Neuronal stem cell (in vitro differentiated cells): ENCODE measurements at regions not wholly inside any gene's neighbourhood (a gene's known extent, or its start where the extent isn't known, plus 50 kb on each side); places are given as distances from the start of the nearest gene placed in this dataset.

ENCODE experiments used
- DNase-seq: peaks from one replicate; pipeline ENCODE4 v3.0.0-alpha.2; 2013; ENCODE audit warnings: low spot score
- H2AFZ ChIP-seq: one replicate; pipeline ENCODE4 v1.6.1; 2013; ENCODE audit warnings: mild to moderate bottlenecking, low read length, inconsistent platforms
- H2AK5ac ChIP-seq: 2 replicates; pipeline ENCODE4 v1.6.1; 2013; ENCODE audit warnings: low read depth, mild to moderate bottlenecking, inconsistent platforms, low read length, moderate library complexity, mixed read lengths
- H2BK120ac ChIP-seq: 2 replicates; pipeline ENCODE4 v1.6.1; 2013; ENCODE audit warnings: low read depth, mild to moderate bottlenecking, inconsistent platforms, low read length, moderate library complexity, mixed read lengths
- H2BK12ac ChIP-seq: one replicate; pipeline ENCODE4 v1.6.1; 2013; ENCODE audit warnings: low read length, inconsistent platforms
- H2BK15ac ChIP-seq: 2 replicates; pipeline ENCODE4 v1.6.1; 2013; ENCODE audit warnings: mild to moderate bottlenecking, low read length, inconsistent platforms, mixed read lengths
- H2BK5ac ChIP-seq: one replicate; pipeline ENCODE4 v1.6.1; 2013; ENCODE audit warnings: inconsistent platforms, mild to moderate bottlenecking, low read length, moderate library complexity
- H3K14ac ChIP-seq: one replicate; pipeline ENCODE4 v1.6.1; 2013; ENCODE audit warnings: low read length, inconsistent platforms
- H3K18ac ChIP-seq: 2 replicates; pipeline ENCODE4 v1.6.1; 2013; ENCODE audit warnings: low read length, inconsistent platforms
- H3K23ac ChIP-seq: 2 replicates; pipeline ENCODE4 v1.6.1; 2013; ENCODE audit warnings: low read depth, mild to moderate bottlenecking, mixed read lengths, low read length, inconsistent platforms; ENCODE audit not compliant: poor library complexity
- H3K27ac ChIP-seq: replicated peaks from 3 replicates; pipeline ENCODE4 v1.5.1; 2013; ENCODE audit warnings: low read length, inconsistent platforms
- H3K27me3 ChIP-seq, 3 experiments: 2 replicates each; pipeline ENCODE4 v1.6.1; 2013; ENCODE audit warnings: low read length in 3 of 3, mild to moderate bottlenecking in 2 of 3, inconsistent platforms in 1 of 3, low read depth in 1 of 3, mixed read lengths in 1 of 3, moderate library complexity in 1 of 3; ENCODE audit not compliant: control insufficient read depth in 3 of 3, insufficient read depth in 3 of 3
- H3K36me3 ChIP-seq, 2 donors: replicated peaks in 1 of 2; 2 replicates each; pipeline ENCODE4 v1.6.1; 2013; ENCODE audit warnings: low read length in 2 of 2; ENCODE audit not compliant: control insufficient read depth in 2 of 2, insufficient read depth in 2 of 2
- H3K4ac ChIP-seq: 2 replicates; pipeline ENCODE4 v1.6.1; 2013; ENCODE audit warnings: inconsistent platforms, mild to moderate bottlenecking, low read length, moderate library complexity
- H3K4me1 ChIP-seq, 2 donors: 1 replicate in 1 of 2; 2 replicates in 1 of 2; pipeline ENCODE4 v1.6.1; 2013; ENCODE audit warnings: low read length in 2 of 2, low read depth in 1 of 2; ENCODE audit not compliant: control insufficient read depth in 2 of 2, insufficient read depth in 1 of 2
- H3K4me2 ChIP-seq: one replicate; pipeline ENCODE4 v1.6.1; 2013; ENCODE audit warnings: mild to moderate bottlenecking, low read length, inconsistent platforms; ENCODE audit not compliant: insufficient read depth, poor library complexity, severe bottlenecking
- H3K4me3 ChIP-seq, 2 donors: 2 replicates each; pipeline ENCODE4 v1.5.1; 2013; ENCODE audit warnings: low read length in 2 of 2, mild to moderate bottlenecking in 2 of 2, inconsistent platforms in 1 of 2, moderate library complexity in 1 of 2
- H3K79me1 ChIP-seq: one replicate; pipeline ENCODE4 v1.6.1; 2013; ENCODE audit warnings: low read depth, mild to moderate bottlenecking, inconsistent platforms, low read length, moderate library complexity
- H3K9ac ChIP-seq: one replicate; pipeline ENCODE4 v1.6.1; 2013; ENCODE audit warnings: mild to moderate bottlenecking, low read depth, low read length, inconsistent platforms; ENCODE audit not compliant: poor library complexity
- H3K9me3 ChIP-seq, 2 donors: replicated peaks in 1 of 2; 2 replicates each; pipeline versions ENCODE3 to v1.6.1; 2013; ENCODE audit warnings: low read length in 2 of 2, mild to moderate bottlenecking in 2 of 2, inconsistent platforms in 1 of 2, low read depth in 1 of 2, mixed read lengths in 1 of 2, moderate library complexity in 1 of 2; ENCODE audit not compliant: control insufficient read depth in 2 of 2, insufficient read depth in 1 of 2
- H4K8ac ChIP-seq: one replicate; pipeline ENCODE4 v1.6.1; 2013; ENCODE audit warnings: low read depth, mild to moderate bottlenecking, inconsistent platforms, low read length, moderate library complexity
- H4K91ac ChIP-seq: one replicate; pipeline ENCODE4 v1.6.1; 2013; ENCODE audit warnings: low read length, low read depth, mild to moderate bottlenecking, inconsistent platforms; ENCODE audit not compliant: poor library complexity
- WGBS, 2 donors: extraction: QIAGEN DNeasy Blood & Tissue Kit; methylation state at CpG; one replicate each; pipeline ENCODE4 v1.1.7; 2013; ENCODE audit warnings: missing lambda C conversion rate in 2 of 2, mixed read lengths in 1 of 2; ENCODE audit not compliant: insufficient read length in 2 of 2, insufficient replicate concordance in 1 of 2; ENCODE audit errors: extremely low coverage in 2 of 2; 5-methylcytosine and 5-hydroxymethylcytosine counted together

DNA sequence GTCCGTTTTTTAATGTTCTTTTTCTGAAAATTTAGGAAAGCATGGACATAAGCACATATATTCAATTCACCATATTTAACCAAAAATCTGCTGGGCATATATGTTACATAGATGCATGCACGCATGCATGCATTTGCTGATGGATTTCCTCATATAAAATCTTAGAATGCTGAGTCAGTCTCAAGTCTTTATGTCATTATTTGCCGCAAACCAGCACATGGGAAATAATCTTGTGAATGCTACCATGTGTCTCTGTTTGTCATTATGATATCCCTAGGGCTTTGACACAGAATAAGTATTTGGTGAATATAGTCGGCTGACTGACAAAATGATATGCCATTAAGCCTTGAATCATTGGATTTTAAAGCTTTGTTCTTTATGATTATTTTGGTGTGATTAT is 776.5 kb downstream of the KCNT2 start:
- Histone ChIP-seq H2AFZ (no peak overlapping the region), H2AK5ac (no peak overlapping the region), H3K4me2 (no peak overlapping the region), H2BK5ac (no peak overlapping the region), H3K18ac (no peak overlapping the region), H2BK15ac (no peak overlapping the region), H4K8ac (no peak overlapping the region), H3K36me3 (no peaks in the 10 kb centered on the region), H3K4me3 (no peak overlapping the region), H2BK12ac (no peak overlapping the region), H3K79me1 (no peaks in the 10 kb centered on the region), H3K9me3 (no peaks in the 10 kb centered on the region), H3K9ac (no peak overlapping the region), H3K14ac (no peak overlapping the region), H3K27ac (no peak overlapping the region), H3K23ac (no peak overlapping the region), H3K4ac (no peak overlapping the region), H4K91ac (no peak overlapping the region), H3K4me1 (no peaks in the 10 kb centered on the region), H2BK120ac (no peak overlapping the region), H3K27me3 (no peaks in the 10 kb centered on the region)
- no peak for DNase-seq
- no CpG with 5 or more reads among the region's 4 CpGs for WGBS, 2 donors

GRCh38 chr1:195828325-195828724 is 779.9 kb downstream of the KCNT2 start:
- no peaks in the 10 kb centered on the region for H3K9me3 ChIP-seq
- no peaks in the 10 kb centered on the region for H3K79me1 ChIP-seq

GRCh38 chr1:195820925-195821324 is 787.3 kb downstream of the KCNT2 start:
- no peak overlapping the region for H3K14ac ChIP-seq
- no peak overlapping the region for H2AK5ac ChIP-seq
- no peaks in the 10 kb centered on the region for H3K36me3 ChIP-seq
- H2AFZ ChIP-seq = no peak overlapping the region
- no peak for DNase-seq
- no peak overlapping the region for H4K8ac ChIP-seq
- no peak overlapping the region for H2BK5ac ChIP-seq
- no peak overlapping the region for H3K18ac ChIP-seq
- no peak overlapping the region for H4K91ac ChIP-seq
- WGBS, 2 donors = no CpG with 5 or more reads among the region's 3 CpGs
- H2BK120ac ChIP-seq = no peak overlapping the region
- H3K27me3 ChIP-seq = no peaks in the 10 kb centered on the region
- H3K79me1 ChIP-seq = no peaks in the 10 kb centered on the region
- no peak overlapping the region for H3K9ac ChIP-seq
- H3K4me3 ChIP-seq = no peak overlapping the region
- H3K9me3 ChIP-seq = no peaks in the 10 kb centered on the region
- no peak overlapping the region for H2BK12ac ChIP-seq
- H3K23ac ChIP-seq = no peak overlapping the region
- no peak overlapping the region for H3K4me2 ChIP-seq
- no peak overlapping the region for H3K27ac ChIP-seq
- H3K4me1 ChIP-seq = no peaks in the 10 kb centered on the region
- H3K4ac ChIP-seq = no peak overlapping the region
- H2BK15ac ChIP-seq = no peak overlapping the region

More at GRCh38 chr1:195828325-195828724, 779.9 kb downstream of the KCNT2 start:
- H4K8ac ChIP-seq = no peak overlapping the region
- H2BK15ac ChIP-seq = no peak overlapping the region
- no peak overlapping the region for H2BK5ac ChIP-seq
- no peak overlapping the region for H2BK12ac ChIP-seq
- no peak overlapping the region for H3K4me2 ChIP-seq
- H3K4ac ChIP-seq = no peak overlapping the region
- H3K36me3 ChIP-seq = no peaks in the 10 kb centered on the region
- no peaks in the 10 kb centered on the region for H3K27me3 ChIP-seq
- H3K27ac ChIP-seq = no peak overlapping the region
- H4K91ac ChIP-seq = no peak overlapping the region
- H3K4me1 ChIP-seq = no peaks in the 10 kb centered on the region
- no peak overlapping the region for H3K18ac ChIP-seq
- H3K23ac ChIP-seq = no peak overlapping the region
- no peak overlapping the region for H2AK5ac ChIP-seq
- no peak overlapping the region for H3K4me3 ChIP-seq
- no peak overlapping the region for H3K9ac ChIP-seq
- H2BK120ac ChIP-seq = no peak overlapping the region
- no peak overlapping the region for H2AFZ ChIP-seq
- DNase-seq = no peak
- no peak overlapping the region for H3K14ac ChIP-seq

GRCh38 chr1:195806060-195806459 is 802.2 kb downstream of the KCNT2 start:
- no CpG with 5 or more reads among the region's 2 CpGs for WGBS, 2 donors
- Histone ChIP-seq H2BK120ac (no peak overlapping the region), H2AK5ac (no peak overlapping the region), H3K4me3 (no peak overlapping the region), H2AFZ (no peak overlapping the region), H3K9ac (no peak overlapping the region), H4K8ac (no peak overlapping the region), H3K14ac (no peak overlapping the region), H2BK5ac (no peak overlapping the region), H3K36me3 (no peaks in the 10 kb centered on the region), H3K23ac (no peak overlapping the region), H3K4me2 (no peak overlapping the region), H3K27ac (no peak overlapping the region), H4K91ac (no peak overlapping the region), H3K79me1 (no peaks in the 10 kb centered on the region), H2BK12ac (no peak overlapping the region), H3K9me3 (no peaks in the 10 kb centered on the region), H3K27me3 (no peaks in the 10 kb centered on the region), H3K4ac (no peak overlapping the region), H3K4me1 (no peaks in the 10 kb centered on the region), H3K18ac (no peak overlapping the region), H2BK15ac (no peak overlapping the region)
- no peak for DNase-seq
